ENCODE measurements at regions not wholly inside any gene's neighbourhood (a gene's known extent, or its start where the extent isn't known, plus 50 kb on each side); places are given as distances from the start of the nearest gene placed in this dataset.

GRCh38 chr9:31112491-31112890, 1272.0 kb upstream of the ACO1 start:
- Histone ChIP-seq H3K23ac (ENCODE audit: insufficient read length, low read depth, low read length) (no peak overlapping the region), H3K27me3 (ENCODE audit: insufficient read depth, low read length) (no peaks in the 10 kb centered on the region), H3K4me1 (ENCODE audit: insufficient read depth, low read length) (no peaks in the 10 kb centered on the region), H4K91ac (ENCODE audit: insufficient read length, low read depth, low read length) (no peak overlapping the region), H3K79me2 (ENCODE audit: insufficient read depth, low read length) (no peaks in the 10 kb centered on the region), H3K23me2 (ENCODE audit: insufficient read length, low read depth, low read length, poor library complexity, severe bottlenecking) (no peaks in the 10 kb centered on the region), H3T11ph (ENCODE audit: low read length) (no peak overlapping the region), H3K9ac (ENCODE audit: extremely low read depth, insufficient read length, low read length) (no peak overlapping the region), H4K20me1 (ENCODE audit: control insufficient read depth, insufficient read depth, insufficient read length) (no peaks in the 10 kb centered on the region), H2BK5ac (ENCODE audit: insufficient read length, low read length) (no peak overlapping the region), H3K56ac (ENCODE audit: insufficient read length, low read depth, low read length) (no peak overlapping the region), H3K4me2 (ENCODE audit: insufficient read depth, insufficient read length, low read length) (no peak overlapping the region), H2AFZ (ENCODE audit: low read length) (no peak overlapping the region), H2BK20ac (ENCODE audit: low read depth, low read length, poor library complexity, severe bottlenecking) (no peak overlapping the region), H2BK120ac (ENCODE audit: low read depth, low read length, poor library complexity, severe bottlenecking) (no peak overlapping the region), H2AK5ac (ENCODE audit: insufficient read length, low read length) (no peak overlapping the region), H3K14ac (ENCODE audit: insufficient read depth, low read length) (no peak overlapping the region), H3K27ac (ENCODE audit: insufficient read length, low read depth, low read length) (no peak overlapping the region), H3K18ac (ENCODE audit: insufficient read length, low read depth, low read length) (no peak overlapping the region), H3K9me3 (ENCODE audit: control insufficient read depth, low read depth, low read length) (no peaks in the 10 kb centered on the region), H4K8ac (replicated peaks; ENCODE audit: insufficient read length, low read depth, low read length) (no peak overlapping the region), H3K79me1 (ENCODE audit: insufficient read depth, low read depth, low read length, poor library complexity, severe bottlenecking) (no peaks in the 10 kb centered on the region), H2BK15ac (ENCODE audit: low read depth, low read length) (no peak overlapping the region), H3K4ac (ENCODE audit: low read depth, low read length) (no peak overlapping the region), H2BK12ac (ENCODE audit: insufficient read length, low read depth, low read length) (no peak overlapping the region), H4K5ac (ENCODE audit: insufficient read length, low read depth, low read length) (no peak overlapping the region)
- H3K36me3 Mint-ChIP-seq (ENCODE audit: insufficient read depth in 1 of 3, low read depth in 3 of 3): no peaks in the 10 kb centered on the region; a peak in 1 of 7 replicates
- no peak overlapping the region for H3K4me3 Mint-ChIP-seq
- DNase-seq: no peak
- H3K27ac Mint-ChIP-seq: no peak overlapping the region
- no peaks in the 10 kb centered on the region for H3K4me1 Mint-ChIP-seq
- TF ChIP-seq CTCF (conservative IDR thresholded peaks at IDR 0.05): no peak
- H3K27me3 Mint-ChIP-seq (ENCODE audit: low read depth): no peaks in the 10 kb centered on the region
- no peaks in the 10 kb centered on the region; a peak in 1 of 5 replicates for H3K9me3 Mint-ChIP-seq

All from H9 (cell line).